ENCODE measurements at regions not wholly inside any gene's neighbourhood (a gene's known extent, or its start where the extent isn't known, plus 50 kb on each side); places are given as distances from the start of the nearest gene placed in this dataset.

GRCh38 chr12:63079791-63080502, 71.1 kb downstream of the AVPR1A start:
- TF ChIP-seq CTCF (IDR thresholded peaks at IDR 0.05; ENCODE audit: insufficient read depth, low read length, severe bottlenecking): no peak
- Histone ChIP-seq H3K4me3 (ENCODE audit: low read depth, low read length) (no peak overlapping the region), H3K36me3 (ENCODE audit: control insufficient read depth, insufficient read depth, low read length) (no peaks in the 10 kb centered on the region), H3K27me3 (ENCODE audit: control insufficient read depth, insufficient read depth, low read length) (no peaks in the 10 kb centered on the region)
- no peak for DNase-seq (ENCODE audit: low read depth)
- peak; percentile 87 for FAIRE-seq

- DNase-seq (ENCODE audit: low read depth) (no peak), FAIRE-seq (no peak)
- no peaks in the 10 kb centered on the region for H3K36me3 ChIP-seq (ENCODE audit: control insufficient read depth, insufficient read depth, low read length)
- H3K27me3 ChIP-seq (ENCODE audit: control insufficient read depth, insufficient read depth, low read length): no peaks in the 10 kb centered on the region
- TF ChIP-seq CTCF (IDR thresholded peaks at IDR 0.05; ENCODE audit: insufficient read depth, low read length, severe bottlenecking): no peak
- H3K4me3 ChIP-seq (ENCODE audit: low read depth, low read length): no peak overlapping the region
Observed at GRCh38 chr12:63078906-63079305, 72.1 kb downstream of the AVPR1A start.

GRCh38 chr12:63075376-63076060, 75.5 kb downstream of the AVPR1A start:
- DNase-seq (ENCODE audit: low read depth): no peak
- no peaks in the 10 kb centered on the region for H3K36me3 ChIP-seq (ENCODE audit: control insufficient read depth, insufficient read depth, low read length)
- no peak for FAIRE-seq
- TF ChIP-seq CTCF (IDR thresholded peaks at IDR 0.05; ENCODE audit: insufficient read depth, low read length, severe bottlenecking): no peak
- H3K4me3 ChIP-seq (ENCODE audit: low read depth, low read length): no peak overlapping the region
- H3K27me3 ChIP-seq (ENCODE audit: control insufficient read depth, insufficient read depth, low read length): no peaks in the 10 kb centered on the region

GRCh38 chr12:63070709-63071108, 80.3 kb downstream of the AVPR1A start:
- no peak for FAIRE-seq

GRCh38 chr12:63069860-63070617, 81.0 kb downstream of the AVPR1A start:
- FAIRE-seq (no peak), DNase-seq (ENCODE audit: low read depth) (no peak)
- H3K4me3 ChIP-seq (ENCODE audit: low read depth, low read length): no peak overlapping the region
- no peak for TF ChIP-seq CTCF (IDR thresholded peaks at IDR 0.05; ENCODE audit: insufficient read depth, low read length, severe bottlenecking)
- no peaks in the 10 kb centered on the region for H3K27me3 ChIP-seq (ENCODE audit: control insufficient read depth, insufficient read depth, low read length)
- H3K36me3 ChIP-seq (ENCODE audit: control insufficient read depth, insufficient read depth, low read length): no peaks in the 10 kb centered on the region

More at GRCh38 chr12:63070709-63071108, 80.3 kb downstream of the AVPR1A start:
- Histone ChIP-seq H3K4me3 (ENCODE audit: low read depth, low read length) (no peak overlapping the region), H3K27me3 (ENCODE audit: control insufficient read depth, insufficient read depth, low read length) (no peaks in the 10 kb centered on the region), H3K36me3 (ENCODE audit: control insufficient read depth, insufficient read depth, low read length) (no peaks in the 10 kb centered on the region)
- DNase-seq (ENCODE audit: low read depth): no peak
- TF ChIP-seq CTCF (IDR thresholded peaks at IDR 0.05; ENCODE audit: insufficient read depth, low read length, severe bottlenecking): no peak

All from bronchial epithelial cell (primary cell).